Prostate gland (tissue), 2 donors: ENCODE measurements at regions not wholly inside any gene's neighbourhood (a gene's known extent, or its start where the extent isn't known, plus 50 kb on each side); places are given as distances from the start of the nearest gene placed in this dataset.

Experiments
- POLR2AphosphoS5 ChIP-seq: sonication (generic); formaldehyde crosslinking; IDR thresholded peaks from one replicate; pipeline ENCODE4 v1.6.1; 2017; ENCODE audit warnings: antibody characterized with exemption
- TF ChIP-seq, protein P1 (sequence below), 4 experiments: fragments of 200-600 bp in 2 of 4; fragments of 450-650 bp in 2 of 4; sonication (generic) in 2 of 4; IDR thresholded peaks; 1 replicate in 3 of 4; 2 replicates in 1 of 4; pipeline ENCODE4 v1.5.1; 2016 to 2019; ENCODE audit warnings: antibody characterized with exemption in 4 of 4, mild to moderate bottlenecking in 2 of 4, moderate library complexity in 2 of 4

GRCh38 chr22:47778160-47778658 lies 1015.8 kb downstream of the TBC1D22A start:
- TF ChIP-seq, protein P1, sequence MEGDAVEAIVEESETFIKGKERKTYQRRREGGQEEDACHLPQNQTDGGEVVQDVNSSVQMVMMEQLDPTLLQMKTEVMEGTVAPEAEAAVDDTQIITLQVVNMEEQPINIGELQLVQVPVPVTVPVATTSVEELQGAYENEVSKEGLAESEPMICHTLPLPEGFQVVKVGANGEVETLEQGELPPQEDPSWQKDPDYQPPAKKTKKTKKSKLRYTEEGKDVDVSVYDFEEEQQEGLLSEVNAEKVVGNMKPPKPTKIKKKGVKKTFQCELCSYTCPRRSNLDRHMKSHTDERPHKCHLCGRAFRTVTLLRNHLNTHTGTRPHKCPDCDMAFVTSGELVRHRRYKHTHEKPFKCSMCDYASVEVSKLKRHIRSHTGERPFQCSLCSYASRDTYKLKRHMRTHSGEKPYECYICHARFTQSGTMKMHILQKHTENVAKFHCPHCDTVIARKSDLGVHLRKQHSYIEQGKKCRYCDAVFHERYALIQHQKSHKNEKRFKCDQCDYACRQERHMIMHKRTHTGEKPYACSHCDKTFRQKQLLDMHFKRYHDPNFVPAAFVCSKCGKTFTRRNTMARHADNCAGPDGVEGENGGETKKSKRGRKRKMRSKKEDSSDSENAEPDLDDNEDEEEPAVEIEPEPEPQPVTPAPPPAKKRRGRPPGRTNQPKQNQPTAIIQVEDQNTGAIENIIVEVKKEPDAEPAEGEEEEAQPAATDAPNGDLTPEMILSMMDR (IDR thresholded peaks at IDR 0.05), result no peak
- TF ChIP-seq POLR2AphosphoS5, result no peak
